PFSK-1 (cell line): ENCODE measurements at regions not wholly inside any gene's neighbourhood (a gene's known extent, or its start where the extent isn't known, plus 50 kb on each side); places are given as distances from the start of the nearest gene placed in this dataset.

ENCODE experiments used
- FOXP2 ChIP-seq: optimal IDR thresholded peaks from 2 replicates; pipeline ENCODE3; 2011; ENCODE audit warnings: borderline replicate concordance, control low read depth, inconsistent platforms; ENCODE audit not compliant: insufficient read depth; ENCODE audit errors: extremely low read length, extremely low read depth
- POLR2AphosphoS5 ChIP-seq: IDR thresholded peaks from 2 replicates; pipeline ENCODE4 v1.6.1; 2012; ENCODE audit warnings: low read depth, mild to moderate bottlenecking, control low read depth, low read length, moderate library complexity
- REST ChIP-seq, 2 experiments: IDR thresholded peaks; 2 replicates each; pipeline versions ENCODE4 v1.6.1 to v1.8.0; 2011 to 2012; ENCODE audit warnings: low read depth in 2 of 2, low read length in 2 of 2, control low read depth in 1 of 2, inconsistent platforms in 1 of 2, mild to moderate bottlenecking in 1 of 2, moderate library complexity in 1 of 2; ENCODE audit not compliant: insufficient read depth in 1 of 2
- SIN3A ChIP-seq: IDR thresholded peaks from 2 replicates; pipeline ENCODE4 v1.6.1; 2012; ENCODE audit warnings: mild to moderate bottlenecking, low read length, moderate library complexity, borderline replicate concordance; ENCODE audit not compliant: insufficient read depth
- TAF1 ChIP-seq: IDR thresholded peaks from 2 replicates; pipeline ENCODE4 v1.6.1; 2012; ENCODE audit warnings: low read length, control low read depth, borderline replicate concordance; ENCODE audit not compliant: insufficient read depth

- TF ChIP-seq REST (IDR thresholded peaks at IDR 0.05; ENCODE audit: insufficient read depth in 1 of 2, low read depth in 2 of 2, low read length in 2 of 2): no peak
- no peak for TF ChIP-seq SIN3A
- TF ChIP-seq FOXP2: no peak
- TF ChIP-seq TAF1: no peak
- no peak for TF ChIP-seq POLR2AphosphoS5
These were observed 590.6 kb downstream of the DSC3 start for GRCh38 chr18:30451981-30452380.

- TF ChIP-seq SIN3A: no peak
- no peak for TF ChIP-seq FOXP2
- no peak for TF ChIP-seq REST (IDR thresholded peaks at IDR 0.05; ENCODE audit: insufficient read depth in 1 of 2, low read depth in 2 of 2, low read length in 2 of 2)
- TF ChIP-seq TAF1: no peak
- no peak for TF ChIP-seq POLR2AphosphoS5
These were observed 591.6 kb downstream of the DSC3 start for GRCh38 chr18:30450927-30451326.

GRCh38 chr18:30446605-30447004, 595.9 kb downstream of the DSC3 start:
- no peak for TF ChIP-seq REST (IDR thresholded peaks at IDR 0.05; ENCODE audit: insufficient read depth in 1 of 2, low read depth in 2 of 2, low read length in 2 of 2)
- TF ChIP-seq SIN3A: no peak
- no peak for TF ChIP-seq TAF1
- no peak for TF ChIP-seq FOXP2
- TF ChIP-seq POLR2AphosphoS5: no peak

- no peak for TF ChIP-seq SIN3A
- TF ChIP-seq POLR2AphosphoS5: no peak
- no peak for TF ChIP-seq REST (IDR thresholded peaks at IDR 0.05; ENCODE audit: insufficient read depth in 1 of 2, low read depth in 2 of 2, low read length in 2 of 2)
- no peak for TF ChIP-seq FOXP2
- TF ChIP-seq TAF1: no peak
These were observed 598.0 kb downstream of the DSC3 start for GRCh38 chr18:30444544-30444943.

- TF ChIP-seq SIN3A (no peak), FOXP2 (no peak), REST (IDR thresholded peaks at IDR 0.05; ENCODE audit: insufficient read depth in 1 of 2, low read depth in 2 of 2, low read length in 2 of 2) (no peak)
These were observed 602.2 kb downstream of the DSC3 start for GRCh38 chr18:30440351-30440750.
